ENCODE measurements at regions not wholly inside any gene's neighbourhood (a gene's known extent, or its start where the extent isn't known, plus 50 kb on each side); places are given as distances from the start of the nearest gene placed in this dataset.

DNA sequence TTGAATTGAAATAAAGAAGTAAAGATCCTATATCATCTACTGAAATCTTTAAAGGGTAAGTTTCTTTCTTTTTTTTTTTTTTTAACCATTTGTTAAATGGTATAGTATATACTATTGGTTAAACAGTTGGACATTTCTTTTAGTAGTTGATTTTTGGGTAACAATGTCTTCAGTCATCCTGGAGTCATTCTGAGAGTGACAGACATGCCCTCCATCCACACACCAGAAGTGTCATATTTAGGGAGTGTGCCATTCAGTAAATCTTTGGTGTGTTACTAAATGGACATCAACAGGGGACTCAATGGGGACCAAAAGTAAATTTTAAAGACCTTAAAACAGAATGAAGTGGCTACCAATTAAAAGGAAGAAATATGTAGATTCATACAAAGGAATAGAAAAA is 50.8 kb upstream of the SLC39A10 start:
- Histone ChIP-seq H3K27ac (ENCODE audit: low read depth, low read length) (no peak overlapping the region), H3K9me2 (ENCODE audit: insufficient read depth) (no peaks in the 10 kb centered on the region), H3K4me3 (replicated peaks in 1 of 2; ENCODE audit: low read depth in 1 of 2, low read length in 2 of 2) (no peak overlapping the region), H3K4me2 (ENCODE audit: low read length) (no peak overlapping the region), H3K4me1 (ENCODE audit: control insufficient read depth in 1 of 2, insufficient read depth in 2 of 2, low read length in 2 of 2) (no peaks in the 10 kb centered on the region), H3K9ac (ENCODE audit: low read length) (no peak overlapping the region), H3K27me3 (ENCODE audit: insufficient read depth, low read length) (no peaks in the 10 kb centered on the region), H3K9me3 (ENCODE audit: control insufficient read depth in 1 of 2, insufficient read depth in 1 of 2, low read depth in 1 of 2, low read length in 2 of 2) (no peaks in the 10 kb centered on the region), H4K20me1 (ENCODE audit: insufficient read depth) (no peaks in the 10 kb centered on the region), H2AFZ (ENCODE audit: low read depth, low read length, poor library complexity, severe bottlenecking) (no peak overlapping the region), H3K36me3 (ENCODE audit: control insufficient read depth in 1 of 2, insufficient read depth in 2 of 2, low read length in 2 of 2) (no peaks in the 10 kb centered on the region), H3K79me2 (ENCODE audit: insufficient read depth, low read length) (no peaks in the 10 kb centered on the region)
- intact Hi-C loops (cut with micrococcal nuclease) = no loop called here
- BruUV-seq (replicated peaks) = no TSS peak
- CTCF ChIA-PET = no interaction called here
- DNase-seq (ENCODE audit: low read depth, low spot score) (no peak), ATAC-seq (no peak)
- POLR2A ChIA-PET = no interaction called here
- no peak for TF ChIP-seq FOSL1 (IDR thresholded peaks at IDR 0.05; ENCODE audit: low read depth)
- TF ChIP-seq ZNF274 (IDR thresholded peaks at IDR 0.05; ENCODE audit: low read depth, low read length) = no peak
- TF ChIP-seq RAD21 (IDR thresholded peaks at IDR 0.05; ENCODE audit: low read depth) = no peak
- TF ChIP-seq CTCF (IDR thresholded peaks at IDR 0.05 in 2 of 3, conservative IDR thresholded peaks at IDR 0.05 in 1 of 3; ENCODE audit: borderline replicate concordance in 1 of 3, insufficient read depth in 1 of 3, low read depth in 2 of 3, low read length in 2 of 3) = no peak
- TF ChIP-seq TCF7L2 (IDR thresholded peaks at IDR 0.05; ENCODE audit: borderline replicate concordance, extremely low read depth, insufficient read depth, insufficient read length) = no peak
- no peak for TF ChIP-seq ELF1 (IDR thresholded peaks at IDR 0.05; ENCODE audit: borderline replicate concordance, low read depth)
- RAD21 ChIA-PET (ENCODE audit: low non-redundant PET in 1 of 2, low total read pairs in 2 of 2, uncharacterized antibody in 2 of 2, unreplicated experiment in 2 of 2) = no interaction called here

DNA sequence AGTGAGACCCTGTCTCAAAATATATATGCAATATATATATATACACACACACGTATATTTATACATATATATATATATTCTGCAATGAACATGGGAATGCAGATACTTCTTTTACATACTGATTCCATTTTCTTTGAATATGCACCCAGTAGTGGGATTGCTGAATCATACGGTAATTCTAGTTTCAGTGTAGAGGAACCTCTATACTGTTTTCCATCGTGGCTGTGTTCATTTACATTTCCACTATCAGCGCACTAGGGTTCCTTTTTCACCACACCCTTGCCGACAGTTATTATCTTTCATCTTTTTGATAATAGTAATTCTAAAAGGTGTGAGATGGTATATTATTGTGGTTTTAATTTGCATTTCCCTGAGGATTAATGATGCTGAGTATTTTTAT is 52.3 kb upstream of the SLC39A10 start:
- H2AFZ ChIP-seq (ENCODE audit: low read depth, low read length, poor library complexity, severe bottlenecking) = no peak overlapping the region
- H3K4me2 ChIP-seq (ENCODE audit: low read length) = no peak overlapping the region
- ChIA-PET POLR2A (no interaction called here), RAD21 (ENCODE audit: low non-redundant PET in 1 of 2, low total read pairs in 2 of 2, uncharacterized antibody in 2 of 2, unreplicated experiment in 2 of 2) (no interaction called here), CTCF (no interaction called here)
- H3K9me3 ChIP-seq (ENCODE audit: control insufficient read depth in 1 of 2, insufficient read depth in 1 of 2, low read depth in 1 of 2, low read length in 2 of 2) = no peaks in the 10 kb centered on the region
- H3K4me1 ChIP-seq (ENCODE audit: control insufficient read depth in 1 of 2, insufficient read depth in 2 of 2, low read length in 2 of 2) = no peaks in the 10 kb centered on the region
- H3K27me3 ChIP-seq (ENCODE audit: insufficient read depth, low read length) = no peaks in the 10 kb centered on the region
- no peak for ATAC-seq
- H3K4me3 ChIP-seq (replicated peaks in 1 of 2; ENCODE audit: low read depth in 1 of 2, low read length in 2 of 2) = no peak overlapping the region
- H3K79me2 ChIP-seq (ENCODE audit: insufficient read depth, low read length) = no peaks in the 10 kb centered on the region
- H3K9me2 ChIP-seq (ENCODE audit: insufficient read depth) = no peaks in the 10 kb centered on the region
- no peak overlapping the region for H3K27ac ChIP-seq (ENCODE audit: low read depth, low read length)
- BruUV-seq (replicated peaks) = no TSS peak
- intact Hi-C loops (cut with micrococcal nuclease) = no loop called here
- H3K36me3 ChIP-seq (ENCODE audit: control insufficient read depth in 1 of 2, insufficient read depth in 2 of 2, low read length in 2 of 2) = no peaks in the 10 kb centered on the region
- no peak overlapping the region for H3K9ac ChIP-seq (ENCODE audit: low read length)
- no peaks in the 10 kb centered on the region for H4K20me1 ChIP-seq (ENCODE audit: insufficient read depth)
- no peak for DNase-seq (ENCODE audit: low read depth, low spot score)
- no peak for TF ChIP-seq EZH2phosphoT487 (IDR thresholded peaks at IDR 0.05; ENCODE audit: borderline replicate concordance)
- no peak for TF ChIP-seq CBX3 (IDR thresholded peaks at IDR 0.05; ENCODE audit: low read depth)
- no peak for TF ChIP-seq RAD21 (IDR thresholded peaks at IDR 0.05; ENCODE audit: low read depth)
- no peak for TF ChIP-seq EZH2 (IDR thresholded peaks at IDR 0.05)
- no peak for TF ChIP-seq SRF (IDR thresholded peaks at IDR 0.05; ENCODE audit: low read depth)
- no peak for TF ChIP-seq ELF1 (IDR thresholded peaks at IDR 0.05; ENCODE audit: borderline replicate concordance, low read depth)
- TF ChIP-seq CEBPB (IDR thresholded peaks at IDR 0.05; ENCODE audit: low read depth) = no peak
- no peak for TF ChIP-seq ATF3 (IDR thresholded peaks at IDR 0.05)
- TF ChIP-seq YY1 (IDR thresholded peaks at IDR 0.05; ENCODE audit: extremely low read depth, insufficient replicate concordance, low read depth, low read length) = no peak
- no peak for TF ChIP-seq FOSL1 (IDR thresholded peaks at IDR 0.05; ENCODE audit: low read depth)
- no peak for TF ChIP-seq SP1 (IDR thresholded peaks at IDR 0.05; ENCODE audit: low read depth)
- no peak for TF ChIP-seq POLR2A (IDR thresholded peaks at IDR 0.05; ENCODE audit: borderline replicate concordance, extremely low read depth, insufficient read depth, insufficient read length)
- no peak for TF ChIP-seq SIN3A (IDR thresholded peaks at IDR 0.05; ENCODE audit: low read depth)
- TF ChIP-seq EGR1 (IDR thresholded peaks at IDR 0.05; ENCODE audit: low read depth) = no peak
- no peak for TF ChIP-seq CTCF (IDR thresholded peaks at IDR 0.05 in 2 of 3, conservative IDR thresholded peaks at IDR 0.05 in 1 of 3; ENCODE audit: borderline replicate concordance in 1 of 3, insufficient read depth in 1 of 3, low read depth in 2 of 3, low read length in 2 of 3)
- no peak for TF ChIP-seq POLR2AphosphoS5 (IDR thresholded peaks at IDR 0.05; ENCODE audit: low read depth, low read length)
- no peak for TF ChIP-seq ZFX (IDR thresholded peaks at IDR 0.05)

Data from HCT116 (cell line).